ENCODE measurements at regions not wholly inside any gene's neighbourhood (a gene's known extent, or its start where the extent isn't known, plus 50 kb on each side); places are given as distances from the start of the nearest gene placed in this dataset.

DNA sequence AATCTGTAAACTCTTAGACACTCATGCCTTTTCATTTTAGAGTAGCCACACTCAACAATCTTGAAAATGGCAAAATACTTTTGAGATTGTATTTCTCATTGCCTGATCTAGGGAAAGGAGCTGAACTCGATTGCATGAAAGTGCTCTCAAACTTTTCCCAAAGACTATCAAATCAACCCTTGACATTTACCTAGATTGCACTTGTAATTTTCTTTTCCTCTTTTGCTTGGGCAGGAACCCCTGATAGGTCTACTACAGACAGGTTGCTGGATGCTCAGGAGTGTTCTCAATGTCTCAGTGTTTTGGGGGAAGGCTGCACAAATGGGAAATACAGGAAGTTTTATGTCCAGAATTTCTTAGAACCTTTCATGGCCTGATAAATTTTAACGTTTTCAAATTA, 468.0 kb upstream of the GJE1 start:
- no peak for DNase-seq

DNA sequence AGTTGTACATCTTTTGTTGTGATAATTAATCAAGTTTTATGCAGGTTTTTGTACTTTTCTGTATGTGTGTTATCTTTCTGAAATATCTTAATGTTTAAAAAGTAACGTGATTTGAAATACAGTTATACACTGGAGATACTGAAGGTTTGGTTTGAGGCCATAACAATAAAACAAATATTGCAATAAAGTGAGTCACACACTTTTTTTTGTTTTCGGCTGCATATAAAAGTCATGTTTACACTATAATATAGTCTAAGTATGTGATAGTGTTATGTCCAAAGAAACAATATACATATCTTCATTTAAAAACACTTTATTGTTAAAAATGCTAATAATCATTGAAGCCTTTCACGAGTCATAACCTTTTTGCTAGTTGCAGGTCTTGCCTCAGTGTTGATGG, 473.1 kb upstream of the GJE1 start:
- no peak for DNase-seq

DNA sequence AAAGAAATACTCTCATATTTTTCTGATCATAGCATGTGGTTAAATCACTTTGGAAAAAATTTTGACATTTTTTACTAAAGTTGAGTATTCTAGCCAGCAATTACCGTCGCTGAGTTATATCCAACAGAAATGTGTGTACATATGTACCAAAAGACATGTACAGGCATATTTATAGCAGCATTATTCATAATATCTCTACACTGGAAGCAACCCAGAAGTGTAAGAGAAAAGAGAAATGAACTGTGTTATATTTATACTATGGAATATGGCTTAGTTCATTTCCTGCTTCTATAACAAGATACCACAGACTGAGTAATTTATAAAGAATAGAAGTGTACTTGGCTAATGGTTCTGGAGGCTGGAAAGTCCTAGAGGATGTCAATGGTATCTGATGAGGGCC, 474.0 kb upstream of the GJE1 start:
- no peak for DNase-seq

- no peak for DNase-seq
These were observed 474.9 kb upstream of the GJE1 start for GRCh38 chr6:141657812-141658211.

DNA sequence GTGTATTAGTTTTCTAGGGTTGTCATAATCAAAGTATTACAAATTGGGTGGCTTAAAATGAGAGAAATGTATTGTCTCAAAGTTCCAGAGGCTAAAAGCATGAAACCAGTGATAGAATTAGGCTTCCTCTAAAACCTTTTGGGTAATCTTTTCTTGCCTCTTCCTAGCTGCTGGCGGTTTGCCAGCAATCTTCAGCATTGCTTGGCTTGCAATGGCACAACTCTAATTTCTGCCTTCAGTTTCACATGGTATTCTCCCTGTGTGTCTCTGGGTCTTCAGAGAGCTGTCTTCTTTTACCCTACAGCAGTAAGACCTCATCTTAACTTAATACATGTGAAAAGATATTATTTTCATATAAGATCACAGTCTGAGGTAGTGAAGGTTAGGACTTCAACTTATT, 479.1 kb upstream of the GJE1 start:
- peak; percentile 13 for DNase-seq

GRCh38 chr6:141641951-141642350, 490.8 kb upstream of the GJE1 start:
- no peak for DNase-seq

DNA sequence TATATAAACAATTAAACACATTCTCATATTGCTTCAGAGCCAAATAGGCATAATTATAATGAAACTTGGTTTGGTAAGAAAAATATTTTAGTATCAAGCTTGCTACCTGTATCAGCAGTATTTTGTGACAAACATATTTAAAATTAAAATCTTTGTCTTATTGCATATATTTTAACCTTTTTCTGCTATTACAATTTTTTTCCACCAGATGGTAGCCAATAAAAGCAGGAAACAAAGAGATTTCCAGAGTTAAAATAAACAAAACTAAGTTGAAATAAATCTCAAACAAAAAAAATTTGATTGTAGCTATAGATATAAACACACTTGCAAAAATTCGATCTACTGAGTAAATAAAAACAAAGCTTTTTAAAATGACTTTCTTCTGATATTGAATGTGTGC, 491.3 kb upstream of the GJE1 start:
- no peak for DNase-seq

DNA sequence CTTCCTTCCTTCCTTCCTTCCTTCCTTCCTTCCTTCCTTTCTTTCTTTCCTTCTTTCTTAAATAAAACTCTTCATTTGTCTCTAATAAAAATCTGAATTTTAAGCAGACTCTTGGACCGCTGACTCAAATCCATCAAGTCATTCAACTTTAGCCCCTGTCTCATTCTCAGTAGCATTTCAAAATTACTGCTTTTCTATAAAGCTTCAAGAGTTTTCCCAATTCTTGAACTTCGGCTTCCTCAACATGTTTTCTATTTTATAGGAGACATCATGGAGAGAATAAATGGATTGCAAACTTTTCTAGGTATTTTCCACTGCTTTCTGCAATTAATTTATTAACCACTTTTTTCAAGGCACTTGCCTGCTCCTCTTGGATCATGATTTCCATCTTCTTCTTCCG, 497.1 kb upstream of the GJE1 start:
- DNase-seq: no peak

DNA sequence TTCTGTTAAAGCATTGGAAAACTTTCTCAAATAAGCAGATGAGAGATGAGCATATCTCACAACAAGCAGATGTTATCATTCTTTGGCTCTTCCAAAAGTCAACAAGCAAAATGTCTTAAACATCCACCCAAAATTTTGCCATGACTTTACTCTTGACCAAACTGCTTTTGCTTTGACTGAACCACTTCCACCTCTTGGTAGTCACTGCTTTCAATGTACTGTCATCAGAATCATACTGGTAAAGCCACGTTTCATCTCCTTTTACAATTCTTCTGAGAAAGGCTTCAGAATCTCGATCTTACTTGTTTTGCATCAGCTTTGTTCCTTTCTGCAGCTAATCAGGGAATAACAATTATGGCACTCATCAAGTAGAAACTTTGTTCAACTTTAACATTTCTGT, 498.5 kb upstream of the GJE1 start:
- no peak for DNase-seq

GRCh38 chr6:141624301-141624700, 508.4 kb upstream of the GJE1 start:
- DNase-seq: no peak

GRCh38 chr6:141618180-141618581, 514.5 kb upstream of the GJE1 start:
- DNase-seq: no peak

- no peak for DNase-seq
These were observed 522.0 kb upstream of the GJE1 start for GRCh38 chr6:141610741-141611140.

GRCh38 chr6:141607956-141608355, 524.8 kb upstream of the GJE1 start:
- no peak for DNase-seq

GRCh38 chr6:141598487-141598886, 534.2 kb upstream of the GJE1 start:
- no peak for DNase-seq

- no peak for DNase-seq
These were observed 537.9 kb upstream of the GJE1 start for GRCh38 chr6:141594874-141595273.

DNA sequence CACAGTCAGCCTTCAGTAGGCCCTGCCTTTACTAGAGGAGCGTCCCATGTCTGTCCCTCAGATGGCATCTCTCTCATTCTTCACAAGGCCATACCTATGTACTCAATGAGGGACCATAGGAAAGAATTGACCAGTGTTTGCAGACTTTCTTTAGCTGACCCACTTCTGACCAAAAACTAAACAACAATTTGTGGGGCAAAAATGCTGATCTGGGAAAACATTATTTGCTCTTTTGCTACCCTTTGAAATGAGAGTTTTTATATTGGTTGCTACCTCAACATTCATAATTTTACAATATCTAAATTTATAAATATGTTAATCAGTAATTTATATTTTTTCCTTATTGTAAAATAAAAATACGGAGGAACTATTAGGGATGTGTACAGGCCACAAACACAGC, 539.4 kb upstream of the GJE1 start:
- no peak for DNase-seq

- DNase-seq: no peak
These were observed 545.1 kb upstream of the GJE1 start for GRCh38 chr6:141587482-141588266.

GRCh38 chr6:141580988-141581552, 551.7 kb upstream of the GJE1 start:
- DNase-seq: no peak

DNA sequence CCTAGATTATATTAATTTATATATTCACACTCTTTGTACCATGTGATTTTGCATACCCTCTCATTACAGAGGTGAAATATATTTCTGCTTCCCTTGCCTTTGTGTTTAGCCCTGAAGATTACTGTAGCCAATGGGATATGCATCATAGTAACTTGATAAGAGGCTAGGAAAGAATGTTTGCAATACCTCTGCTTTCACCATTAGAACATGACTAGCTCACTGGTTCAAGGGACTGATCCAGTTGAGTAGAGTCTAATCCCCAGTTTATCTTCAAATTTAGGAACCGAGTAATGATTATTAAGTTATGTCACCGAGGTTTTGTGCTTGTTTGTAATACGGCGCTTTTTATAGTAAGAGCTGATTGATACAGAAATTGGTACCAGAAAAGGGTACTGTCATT, 552.6 kb upstream of the GJE1 start:
- no peak for DNase-seq

GRCh38 chr6:141576751-141577150, 556.0 kb upstream of the GJE1 start:
- DNase-seq: no peak

- peak; percentile 87 for DNase-seq
These were observed 569.6 kb upstream of the GJE1 start for GRCh38 chr6:141562851-141563763.

DNA sequence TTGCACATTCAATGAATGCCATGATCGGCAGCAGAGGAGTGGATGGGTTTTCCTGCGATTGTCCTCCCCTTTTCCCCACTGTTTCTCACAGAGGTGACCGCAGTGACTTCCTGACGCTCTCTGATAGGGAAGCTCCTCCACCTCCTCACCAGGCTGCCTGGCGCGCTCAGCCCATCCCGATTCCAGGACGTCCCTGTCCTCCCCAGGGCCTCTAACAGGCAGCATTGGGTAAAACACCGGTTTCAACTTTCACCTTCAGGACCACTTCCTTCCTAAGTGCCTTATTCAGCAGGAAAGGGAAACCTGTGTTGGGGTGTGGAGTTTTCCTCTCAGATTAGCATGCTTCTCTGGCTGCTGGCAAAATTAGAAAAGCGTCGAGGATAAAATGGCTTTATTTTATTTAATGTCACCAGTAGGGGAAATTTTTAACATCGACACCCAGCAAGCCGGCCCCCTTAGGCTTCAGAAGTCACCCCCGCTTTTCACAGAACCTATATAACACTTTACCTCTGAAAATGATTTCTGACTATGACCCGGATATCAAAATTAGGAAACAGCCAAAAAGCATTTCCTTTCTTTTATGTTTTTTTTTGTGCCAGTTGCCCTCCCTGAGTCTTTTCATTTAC, 570.4 kb upstream of the GJE1 start:
- DNase-seq: peak; percentile 41

DNA sequence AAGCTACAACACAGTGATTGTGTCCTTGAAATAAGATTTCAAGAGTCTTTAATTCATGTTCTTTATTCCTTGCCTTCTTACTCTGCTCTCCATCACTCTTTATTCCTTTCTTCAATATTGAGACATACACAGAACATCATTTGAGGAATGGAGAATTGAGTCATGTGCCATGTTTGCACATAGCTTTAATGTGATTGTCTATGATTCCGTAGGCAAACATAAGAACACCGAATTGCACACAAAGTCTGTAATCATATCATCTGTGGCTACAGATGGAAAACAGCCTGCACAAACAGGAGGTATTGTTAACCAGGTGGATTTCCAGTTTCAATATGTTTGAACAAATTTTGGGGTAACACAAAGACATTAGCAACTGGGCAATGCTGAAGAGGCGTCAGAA, 571.6 kb upstream of the GJE1 start:
- no peak for DNase-seq

Data from hematopoietic multipotent progenitor cell treated with erythropoietin and hydrocortisone succinate and interleukin-3 and kit ligand, for 8 days (in vitro differentiated cells).